ENCODE measurements at regions not wholly inside any gene's neighbourhood (a gene's known extent, or its start where the extent isn't known, plus 50 kb on each side); places are given as distances from the start of the nearest gene placed in this dataset.

GRCh38 chr9:82590845-82591244 is 472.1 kb downstream of the RASEF start:
- TF ChIP-seq POLR2A (IDR thresholded peaks at IDR 0.05; ENCODE audit: low read depth, low read length) (no peak), TAF1 (IDR thresholded peaks at IDR 0.05; ENCODE audit: low read depth, low read length) (no peak), POU2F2 (IDR thresholded peaks at IDR 0.05; ENCODE audit: low read depth, low read length) (no peak), PAX5 (IDR thresholded peaks at IDR 0.05; ENCODE audit: insufficient read depth, low read length, severe bottlenecking) (no peak)

All from GM12891 (cell line).